SK-N-SH treated with all-trans-retinoic acid at 6 μM for 48 hours (cell line): ENCODE measurements at regions not wholly inside any gene's neighbourhood (a gene's known extent, or its start where the extent isn't known, plus 50 kb on each side); places are given as distances from the start of the nearest gene placed in this dataset.

Experiments
- CREB5 ChIP-seq: fragments of 250-450 bp; sonication (Bioruptor Pico); IDR thresholded peaks from 2 replicates; pipeline ENCODE4 v1.5.1; 2020; ENCODE audit warnings: low read depth, mild to moderate bottlenecking, moderate library complexity
- ESRRG ChIP-seq: fragments of 250-450 bp; sonication (Bioruptor Pico); IDR thresholded peaks from 2 replicates; pipeline ENCODE4 v1.6.1; 2021; ENCODE audit warnings: mild to moderate bottlenecking
- GLIS3 ChIP-seq: fragments of 250-450 bp; sonication (Bioruptor Pico); IDR thresholded peaks from 2 replicates; pipeline ENCODE4 v1.5.0; 2020; ENCODE audit warnings: mild to moderate bottlenecking, moderate library complexity
- ISL1 ChIP-seq: fragments of 250-450 bp; sonication (Bioruptor Pico); IDR thresholded peaks from 2 replicates; pipeline ENCODE4 v2.1.2; 2022; ENCODE audit warnings: mild to moderate bottlenecking, moderate library complexity
- PATZ1 ChIP-seq: fragments of 250-450 bp; sonication (Bioruptor Pico); IDR thresholded peaks from 2 replicates; pipeline ENCODE4 v1.8.0; 2020; ENCODE audit warnings: mild to moderate bottlenecking, moderate library complexity, borderline replicate concordance
- TSHZ2 ChIP-seq: fragments of 250-450 bp; sonication (Bioruptor Pico); IDR thresholded peaks from 2 replicates; pipeline ENCODE4 v1.5.0; 2020; ENCODE audit warnings: mild to moderate bottlenecking, moderate library complexity
- ZFP3 ChIP-seq: fragments of 250-450 bp; sonication (Bioruptor Pico); IDR thresholded peaks from 2 replicates; pipeline ENCODE4 v1.5.0; 2020; ENCODE audit warnings: mild to moderate bottlenecking, moderate library complexity
- ZNF70 ChIP-seq: fragments of 450-650 bp; formaldehyde crosslinking; IDR thresholded peaks from 2 replicates; pipeline ENCODE4 v1.5.0; 2020; ENCODE audit warnings: mild to moderate bottlenecking, moderate library complexity

- TF ChIP-seq GLIS3 (CRISPR knock-in tag): no peak
- TF ChIP-seq PATZ1 (CRISPR knock-in tag): no peak; the same call in 1 of the 2 replicates
- no peak for TF ChIP-seq TSHZ2 (CRISPR knock-in tag)
- no peak for TF ChIP-seq CREB5 (CRISPR knock-in tag)
- TF ChIP-seq ZNF70 (CRISPR knock-in tag): no peak
- TF ChIP-seq ISL1 (CRISPR knock-in tag): 0 out of 2 replicates have a peak, but pooled peaks have one; percentile 46
- no peak for TF ChIP-seq ESRRG (CRISPR knock-in tag)
- 0 out of 2 replicates have a peak, but pooled peaks have one; percentile 36 for TF ChIP-seq ZFP3 (CRISPR knock-in tag)
Measured at GRCh38 chr5:111997711-111998110, 240.7 kb upstream of the NREP start.
